Choroid plexus epithelial cell (primary cell): ENCODE measurements at regions not wholly inside any gene's neighbourhood (a gene's known extent, or its start where the extent isn't known, plus 50 kb on each side); places are given as distances from the start of the nearest gene placed in this dataset.
"Not testable (repeated sequence)": the region's sequence is repeated elsewhere in the genome, so short reads cannot be mapped to it uniquely, and the experiment has no call there.

ENCODE experiments used
- DNase-seq: peaks from one replicate; pipeline ENCODE4 v3.0.0-alpha.2; 2010; ENCODE audit warnings: low read depth
- H3K4me3 ChIP-seq: 2 replicates; pipeline ENCODE4 v1.5.1; 2011; ENCODE audit warnings: low read depth, mild to moderate bottlenecking, control low read depth, low read length, moderate library complexity
- TF ChIP-seq, protein P1 (sequence below): conservative IDR thresholded peaks from 2 replicates; pipeline ENCODE4 v1.5.1; 2011; ENCODE audit warnings: low read depth, mild to moderate bottlenecking, control low read depth, inconsistent platforms, low read length, moderate library complexity

- TF ChIP-seq, protein P1, sequence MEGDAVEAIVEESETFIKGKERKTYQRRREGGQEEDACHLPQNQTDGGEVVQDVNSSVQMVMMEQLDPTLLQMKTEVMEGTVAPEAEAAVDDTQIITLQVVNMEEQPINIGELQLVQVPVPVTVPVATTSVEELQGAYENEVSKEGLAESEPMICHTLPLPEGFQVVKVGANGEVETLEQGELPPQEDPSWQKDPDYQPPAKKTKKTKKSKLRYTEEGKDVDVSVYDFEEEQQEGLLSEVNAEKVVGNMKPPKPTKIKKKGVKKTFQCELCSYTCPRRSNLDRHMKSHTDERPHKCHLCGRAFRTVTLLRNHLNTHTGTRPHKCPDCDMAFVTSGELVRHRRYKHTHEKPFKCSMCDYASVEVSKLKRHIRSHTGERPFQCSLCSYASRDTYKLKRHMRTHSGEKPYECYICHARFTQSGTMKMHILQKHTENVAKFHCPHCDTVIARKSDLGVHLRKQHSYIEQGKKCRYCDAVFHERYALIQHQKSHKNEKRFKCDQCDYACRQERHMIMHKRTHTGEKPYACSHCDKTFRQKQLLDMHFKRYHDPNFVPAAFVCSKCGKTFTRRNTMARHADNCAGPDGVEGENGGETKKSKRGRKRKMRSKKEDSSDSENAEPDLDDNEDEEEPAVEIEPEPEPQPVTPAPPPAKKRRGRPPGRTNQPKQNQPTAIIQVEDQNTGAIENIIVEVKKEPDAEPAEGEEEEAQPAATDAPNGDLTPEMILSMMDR: no peak
- no peak overlapping the region for H3K4me3 ChIP-seq
- no peak for DNase-seq
Observed at GRCh38 chr10:81216949-81217348, 658.0 kb upstream of the NRG3 start.

DNA sequence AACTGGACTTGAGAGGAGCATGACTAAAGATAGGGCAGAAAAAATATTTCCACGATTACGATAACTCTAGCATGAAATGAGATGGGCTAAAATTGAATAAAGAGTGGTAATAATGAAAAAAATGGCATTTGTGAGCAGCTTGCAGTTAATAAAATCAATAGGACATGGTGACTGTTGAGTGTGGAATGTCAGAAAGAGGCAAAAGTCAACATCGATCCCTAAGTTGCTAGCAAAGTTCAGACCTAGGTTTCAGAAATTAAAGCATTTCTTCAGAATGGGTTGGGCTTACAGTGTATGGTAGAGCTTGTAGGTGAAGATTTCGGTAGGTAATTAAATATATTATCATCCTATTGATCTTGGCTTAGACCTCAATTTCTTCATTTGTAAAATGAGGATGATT, 656.7 kb upstream of the NRG3 start:
- TF ChIP-seq, protein P1: no peak
- no peak overlapping the region for H3K4me3 ChIP-seq
- no peak for DNase-seq

GRCh38 chr10:81219758-81220157, 655.2 kb upstream of the NRG3 start:
- TF ChIP-seq, protein P1: no peak
- H3K4me3 ChIP-seq: no peak overlapping the region
- DNase-seq: no peak

GRCh38 chr10:81248886-81249285, 626.1 kb upstream of the NRG3 start:
- TF ChIP-seq, protein P1: no peak

GRCh38 chr10:81251457-81252115, 623.4 kb upstream of the NRG3 start:
- H3K4me3 ChIP-seq: no peak overlapping the region
- TF ChIP-seq, protein P1: no peak
- DNase-seq: no peak

More at GRCh38 chr10:81248886-81249285, 626.1 kb upstream of the NRG3 start:
- H3K4me3 ChIP-seq: no peak overlapping the region
- no peak for DNase-seq

- DNase-seq, H3K4me3 ChIP-seq: not testable (repeated sequence)
Observed at GRCh38 chr10:81264991-81265390, 610.0 kb upstream of the NRG3 start.

DNA sequence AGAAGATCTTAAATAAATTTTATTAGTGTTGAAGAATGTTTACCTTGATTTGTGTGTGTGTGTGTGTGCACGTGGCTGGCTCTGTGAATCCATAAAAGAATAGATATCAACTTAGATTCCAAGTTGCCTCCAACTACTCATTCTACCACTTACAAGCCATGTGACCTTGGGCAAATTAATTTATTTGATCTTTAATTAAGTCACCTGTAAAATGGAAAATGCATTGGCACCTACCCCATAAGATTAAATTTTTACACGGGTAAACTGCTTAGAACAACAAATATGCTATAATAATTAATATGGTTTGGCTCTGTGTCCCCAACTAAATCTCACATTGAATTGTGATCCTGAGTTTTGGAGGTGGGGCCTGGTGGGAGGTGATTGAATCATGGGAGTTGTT, 604.9 kb upstream of the NRG3 start:
- TF ChIP-seq, protein P1: no peak
- DNase-seq: no peak
- no peak overlapping the region for H3K4me3 ChIP-seq
